SK-N-SH treated with all-trans-retinoic acid at 6 μM for 48 hours (cell line): ENCODE measurements at regions not wholly inside any gene's neighbourhood (a gene's known extent, or its start where the extent isn't known, plus 50 kb on each side); places are given as distances from the start of the nearest gene placed in this dataset.

Experiments
- ISL1 ChIP-seq: fragments of 250-450 bp; sonication (Bioruptor Pico); IDR thresholded peaks from 2 replicates; pipeline ENCODE4 v2.1.2; 2022; ENCODE audit warnings: mild to moderate bottlenecking, moderate library complexity
- SNAI2 ChIP-seq: fragments of 250-450 bp; sonication (Bioruptor Pico); IDR thresholded peaks from 2 replicates; pipeline ENCODE4 v1.5.0; 2020; ENCODE audit warnings: mild to moderate bottlenecking, moderate library complexity
- TCF4 ChIP-seq: fragments of 250-450 bp; sonication (Bioruptor Pico); IDR thresholded peaks from 2 replicates; pipeline ENCODE4 v1.8.0; 2021; ENCODE audit warnings: mild to moderate bottlenecking, moderate library complexity, borderline replicate concordance
- TF ChIP-seq, protein P1 (sequence below): fragments of 250-450 bp; sonication (Bioruptor Pico); IDR thresholded peaks from 2 replicates; pipeline ENCODE4 v1.5.1; 2021; ENCODE audit warnings: mild to moderate bottlenecking, moderate library complexity

DNA sequence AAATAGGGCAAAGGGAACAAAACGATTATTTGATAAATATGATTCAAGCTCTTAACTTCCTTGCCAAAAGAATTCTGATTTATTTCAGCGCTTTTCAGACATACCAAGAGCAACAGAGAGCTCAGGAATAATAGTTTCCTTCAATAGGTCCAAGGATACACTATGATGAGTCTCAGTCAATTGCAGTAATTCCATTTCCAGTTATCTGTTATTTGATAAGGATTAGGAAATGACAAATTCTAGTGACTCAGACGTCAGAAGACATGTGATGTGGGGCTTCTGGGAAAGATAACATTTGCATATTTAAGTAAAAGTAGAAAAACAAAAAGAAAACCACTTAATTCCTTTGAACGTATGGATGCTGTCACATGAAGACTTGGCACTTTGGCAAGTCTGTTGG is 1250.8 kb upstream of the CDH18 start:
- TF ChIP-seq, protein P1, sequence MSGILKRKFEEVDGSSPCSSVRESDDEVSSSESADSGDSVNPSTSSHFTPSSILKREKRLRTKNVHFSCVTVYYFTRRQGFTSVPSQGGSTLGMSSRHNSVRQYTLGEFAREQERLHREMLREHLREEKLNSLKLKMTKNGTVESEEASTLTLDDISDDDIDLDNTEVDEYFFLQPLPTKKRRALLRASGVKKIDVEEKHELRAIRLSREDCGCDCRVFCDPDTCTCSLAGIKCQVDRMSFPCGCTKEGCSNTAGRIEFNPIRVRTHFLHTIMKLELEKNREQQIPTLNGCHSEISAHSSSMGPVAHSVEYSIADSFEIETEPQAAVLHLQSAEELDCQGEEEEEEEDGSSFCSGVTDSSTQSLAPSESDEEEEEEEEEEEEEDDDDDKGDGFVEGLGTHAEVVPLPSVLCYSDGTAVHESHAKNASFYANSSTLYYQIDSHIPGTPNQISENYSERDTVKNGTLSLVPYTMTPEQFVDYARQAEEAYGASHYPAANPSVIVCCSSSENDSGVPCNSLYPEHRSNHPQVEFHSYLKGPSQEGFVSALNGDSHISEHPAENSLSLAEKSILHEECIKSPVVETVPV = no peak
- TF ChIP-seq SNAI2 (no peak), ISL1 (CRISPR knock-in tag) (no peak), TCF4 (no peak)
